Activated CD4-positive, alpha-beta memory T cell treated with anti-CD3 and anti-CD28 coated beads for 36 hours (primary cell): ENCODE measurements at regions not wholly inside any gene's neighbourhood (a gene's known extent, or its start where the extent isn't known, plus 50 kb on each side); places are given as distances from the start of the nearest gene placed in this dataset.

ENCODE experiments used
- CTCF ChIA-PET: fragments of 350-600 bp; sonication (Branson Sonifier 250); formaldehyde crosslinking; loops from one replicate; lab custom pipeline; 2021; ENCODE audit warnings: antibody characterized with exemption, inconsistent platforms; lab: Charles Lee
- POLR2A ChIA-PET: fragments of 350-600 bp; sonication (Branson Sonifier 250); formaldehyde crosslinking; loops from one replicate; lab custom pipeline; 2021; ENCODE audit warnings: antibody characterized with exemption; lab: Charles Lee
- DNase-seq: peaks from one replicate; pipeline ENCODE4 v3.0.0-alpha.2; 2020
- H3K27ac Mint-ChIP-seq: one replicate; pipeline ENCODE4 v1.8.0; 2021; ENCODE audit warnings: mixed read lengths
- H3K27me3 Mint-ChIP-seq: one replicate; pipeline ENCODE4 v1.8.0; 2021; ENCODE audit warnings: mixed read lengths
- H3K36me3 Mint-ChIP-seq: one replicate; pipeline ENCODE4 v1.8.0; 2021; ENCODE audit warnings: mixed read lengths
- H3K4me1 Mint-ChIP-seq: one replicate; pipeline ENCODE4 v1.8.0; 2021; ENCODE audit warnings: low read depth, mixed read lengths
- H3K4me3 Mint-ChIP-seq: one replicate; pipeline ENCODE4 v1.8.0; 2021; ENCODE audit warnings: mild to moderate bottlenecking, mixed read lengths
- H3K9me3 Mint-ChIP-seq: one replicate; pipeline ENCODE4 v1.8.0; 2021; ENCODE audit warnings: mixed read lengths
- intact Hi-C: fragments of 100-400 bp; cut with micrococcal nuclease; formaldehyde crosslinking; loops from one replicate; pipeline ENCODE4 v1.15.1; 2023

GRCh38 chr12:68102731-68103130 lies 56.8 kb downstream of the IFNG start:
- Mint-ChIP-seq H3K27me3 (no peaks in the 10 kb centered on the region), H3K9me3 (no peaks in the 10 kb centered on the region), H3K4me1 (no peaks in the 10 kb centered on the region), H3K27ac (no peak overlapping the region), H3K36me3 (no peaks in the 10 kb centered on the region), H3K4me3 (no peak overlapping the region)
- no peak for DNase-seq
- intact Hi-C loops: no loop called here
- POLR2A ChIA-PET: no interaction called here
- CTCF ChIA-PET: interaction anchor here (1.2 kb wide), 1 partner anchor 11 kb away, joined by 5 read pairs; no protein-coding TSS in a partner anchor

- DNase-seq: no peak
- POLR2A ChIA-PET: no interaction called here
Observed at GRCh38 chr12:68102163-68102562, 57.4 kb downstream of the IFNG start.

GRCh38 chr12:68100241-68100640 lies 59.3 kb downstream of the IFNG start:
- H3K4me1 Mint-ChIP-seq: no peaks in the 10 kb centered on the region
- no peak overlapping the region for H3K4me3 Mint-ChIP-seq
- intact Hi-C loops: no loop called here
- no peaks in the 10 kb centered on the region for H3K9me3 Mint-ChIP-seq
- H3K36me3 Mint-ChIP-seq: no peaks in the 10 kb centered on the region
- no peak overlapping the region for H3K27ac Mint-ChIP-seq
- CTCF ChIA-PET: no interaction called here
- no peak for DNase-seq
- H3K27me3 Mint-ChIP-seq: no peaks in the 10 kb centered on the region
- POLR2A ChIA-PET: no interaction called here

More at GRCh38 chr12:68102163-68102562, 57.4 kb downstream of the IFNG start:
- no peak overlapping the region for H3K4me3 Mint-ChIP-seq
- H3K27ac Mint-ChIP-seq: no peak overlapping the region
- no peaks in the 10 kb centered on the region for H3K27me3 Mint-ChIP-seq
- CTCF ChIA-PET: interaction anchor here (1.2 kb wide), 1 partner anchor 12 kb away, joined by 5 read pairs; no protein-coding TSS in a partner anchor
- no peaks in the 10 kb centered on the region for H3K36me3 Mint-ChIP-seq
- no peaks in the 10 kb centered on the region for H3K4me1 Mint-ChIP-seq
- intact Hi-C loops: no loop called here
- H3K9me3 Mint-ChIP-seq: no peaks in the 10 kb centered on the region

- Mint-ChIP-seq H3K27ac (no peak overlapping the region), H3K36me3 (no peaks in the 10 kb centered on the region), H3K4me3 (no peak overlapping the region), H3K4me1 (no peaks in the 10 kb centered on the region), H3K27me3 (no peaks in the 10 kb centered on the region), H3K9me3 (no peaks in the 10 kb centered on the region)
- intact Hi-C loops: no loop called here
- DNase-seq: no peak
- ChIA-PET POLR2A (no interaction called here), CTCF (no interaction called here)
Observed at GRCh38 chr12:68098939-68099338, 60.6 kb downstream of the IFNG start.

- no peak overlapping the region for H3K4me3 Mint-ChIP-seq
Observed at GRCh38 chr12:68097386-68097785, 62.2 kb downstream of the IFNG start.

GRCh38 chr12:68094645-68095395 lies 64.7 kb downstream of the IFNG start:
- Mint-ChIP-seq H3K4me3 (no peak overlapping the region), H3K9me3 (peaks cover 3% of the 10 kb centered on the region), H3K27ac (no peak overlapping the region), H3K36me3 (peaks cover 7% of the 10 kb centered on the region), H3K4me1 (no peaks in the 10 kb centered on the region), H3K27me3 (no peaks in the 10 kb centered on the region)
- DNase-seq: no peak
- ChIA-PET POLR2A (no interaction called here), CTCF (interaction anchor here (1.2 to 1.3 kb wide), 2 partner anchors 18 to 19 kb away, joined by 3 to 4 read pairs; no protein-coding TSS in a partner anchor)
- intact Hi-C loops: no loop called here

More at GRCh38 chr12:68097386-68097785, 62.2 kb downstream of the IFNG start:
- no peaks in the 10 kb centered on the region for H3K4me1 Mint-ChIP-seq
- intact Hi-C loops: no loop called here
- H3K27ac Mint-ChIP-seq: no peak overlapping the region
- peaks cover 5% of the 10 kb centered on the region for H3K36me3 Mint-ChIP-seq
- H3K27me3 Mint-ChIP-seq: no peaks in the 10 kb centered on the region
- POLR2A ChIA-PET: no interaction called here
- CTCF ChIA-PET: interaction anchor here (1.6 kb wide), 1 partner anchor 16 kb away, joined by 4 read pairs; no protein-coding TSS in a partner anchor
- DNase-seq: no peak
- no peaks in the 10 kb centered on the region for H3K9me3 Mint-ChIP-seq

GRCh38 chr12:68094195-68094594 lies 65.3 kb downstream of the IFNG start:
- Mint-ChIP-seq H3K27ac (no peak overlapping the region), H3K4me3 (no peak overlapping the region), H3K36me3 (peaks cover 9% of the 10 kb centered on the region), H3K9me3 (peaks cover 8% of the 10 kb centered on the region), H3K27me3 (no peaks in the 10 kb centered on the region), H3K4me1 (no peaks in the 10 kb centered on the region)
- no peak for DNase-seq
- intact Hi-C loops: no loop called here
- ChIA-PET CTCF (interaction anchor here (1.2 kb wide), 1 partner anchor 20 kb away, joined by 4 read pairs; no protein-coding TSS in a partner anchor), POLR2A (no interaction called here)

GRCh38 chr12:68092976-68093375 lies 66.6 kb downstream of the IFNG start:
- H3K27me3 Mint-ChIP-seq: no peaks in the 10 kb centered on the region
- H3K9me3 Mint-ChIP-seq: peaks cover 12% of the 10 kb centered on the region
- intact Hi-C loops: no loop called here
- H3K27ac Mint-ChIP-seq: no peak overlapping the region
- no peak overlapping the region for H3K4me3 Mint-ChIP-seq
- ChIA-PET POLR2A (interaction anchor here (1.0 kb wide), 1 partner anchor 105 kb away, joined by 3 read pairs; no protein-coding TSS in a partner anchor), CTCF (interaction anchor here (0.8 to 1.6 kb wide), 2 partner anchors 53 to 65 kb away, joined by 3 to 6 read pairs; no protein-coding TSS in a partner anchor)
- H3K36me3 Mint-ChIP-seq: peaks cover 11% of the 10 kb centered on the region
- no peaks in the 10 kb centered on the region for H3K4me1 Mint-ChIP-seq
- no peak for DNase-seq

GRCh38 chr12:68089101-68089500 lies 70.4 kb downstream of the IFNG start:
- intact Hi-C loops: no loop called here
- H3K4me1 Mint-ChIP-seq: no peaks in the 10 kb centered on the region
- H3K4me3 Mint-ChIP-seq: no peak overlapping the region
- DNase-seq: no peak
- H3K36me3 Mint-ChIP-seq: peaks cover 16% of the 10 kb centered on the region
- ChIA-PET POLR2A (no interaction called here), CTCF (interaction anchor here (0.5 to 1.2 kb wide), 3 partner anchors 11 to 70 kb away, joined by 3 to 6 read pairs (median 5); no protein-coding TSS in a partner anchor)
- no peaks in the 10 kb centered on the region for H3K27me3 Mint-ChIP-seq
- H3K27ac Mint-ChIP-seq: no peak overlapping the region
- H3K9me3 Mint-ChIP-seq: peaks cover 18% of the 10 kb centered on the region

- H3K4me1 Mint-ChIP-seq: peaks cover 3% of the 10 kb centered on the region
- no peak overlapping the region for H3K4me3 Mint-ChIP-seq
- peaks cover 32% of the 10 kb centered on the region for H3K9me3 Mint-ChIP-seq
Observed at GRCh38 chr12:68086019-68086603, 73.4 kb downstream of the IFNG start.

GRCh38 chr12:68081561-68081960 lies 78.0 kb downstream of the IFNG start:
- Mint-ChIP-seq H3K36me3 (peaks cover 9% of the 10 kb centered on the region), H3K27me3 (no peaks in the 10 kb centered on the region), H3K4me1 (peaks cover 17% of the 10 kb centered on the region), H3K4me3 (no peak overlapping the region), H3K27ac (no peak overlapping the region), H3K9me3 (peaks cover 19% of the 10 kb centered on the region)
- ChIA-PET POLR2A (interaction anchor here (1.3 kb wide), 1 partner anchor 36 kb away, joined by 5 read pairs; no protein-coding TSS in a partner anchor), CTCF (interaction anchor here (1.1 kb wide), 1 partner anchor 76 kb away, joined by 3 read pairs; no protein-coding TSS in a partner anchor)
- no peak for DNase-seq
- intact Hi-C loops: loop anchor here (2.0 kb wide), 1 partner anchor 37 kb away; no protein-coding TSS in a partner anchor

More at GRCh38 chr12:68086019-68086603, 73.4 kb downstream of the IFNG start:
- DNase-seq: no peak
- intact Hi-C loops: no loop called here
- ChIA-PET CTCF (no interaction called here), POLR2A (no interaction called here)
- Mint-ChIP-seq H3K27ac (no peak overlapping the region), H3K36me3 (peaks cover 16% of the 10 kb centered on the region), H3K27me3 (no peaks in the 10 kb centered on the region)

GRCh38 chr12:68080577-68080976 lies 79.0 kb downstream of the IFNG start:
- H3K36me3 Mint-ChIP-seq: peaks cover 9% of the 10 kb centered on the region
- H3K27me3 Mint-ChIP-seq: no peaks in the 10 kb centered on the region
- POLR2A ChIA-PET: interaction anchor here (1.3 kb wide), 1 partner anchor 37 kb away, joined by 5 read pairs; no protein-coding TSS in a partner anchor
- CTCF ChIA-PET: interaction anchor here (1.0 to 1.1 kb wide), 2 partner anchors 32 to 77 kb away, joined by 3 read pairs; no protein-coding TSS in a partner anchor
- intact Hi-C loops: loop anchor here (2.0 kb wide), 1 partner anchor 38 kb away; no protein-coding TSS in a partner anchor
- H3K4me3 Mint-ChIP-seq: no peak overlapping the region
- H3K9me3 Mint-ChIP-seq: peaks cover 19% of the 10 kb centered on the region
- peak; percentile 44 for DNase-seq
- H3K27ac Mint-ChIP-seq: peak overlapping the region; percentile 43
- peaks cover 17% of the 10 kb centered on the region for H3K4me1 Mint-ChIP-seq
